Spleen (tissue), 11 donors: ENCODE measurements at regions not wholly inside any gene's neighbourhood (a gene's known extent, or its start where the extent isn't known, plus 50 kb on each side); places are given as distances from the start of the nearest gene placed in this dataset.
A peak's percentile ranks its signal among the peaks of the same experiment; 100 is the strongest.

Experiments used
- DNase-seq: peaks from one replicate; pipeline ENCODE4 v3.0.0-alpha.2; 2020
- H3K27ac ChIP-seq, 8 donors: fragments of 200-600 bp; sonication (generic) in 7 of 8; 1 replicate in 4 of 8; 2 replicates in 4 of 8; pipeline versions ENCODE4 v1.5.0 to v1.8.0; 2016 to 2021; ENCODE audit warnings: inconsistent platforms in 4 of 8, mild to moderate bottlenecking in 4 of 8, moderate library complexity in 1 of 8
- H3K27me3 ChIP-seq, 7 donors: fragments of 200-600 bp; sonication (generic) in 6 of 7; replicated peaks in 1 of 7; 1 replicate in 4 of 7; 2 replicates in 3 of 7; pipeline versions ENCODE4 v1.5.0 to v1.8.0; 2016 to 2021; ENCODE audit warnings: inconsistent platforms in 3 of 7, mild to moderate bottlenecking in 1 of 7
- H3K36me3 ChIP-seq, 6 donors: fragments of 200-600 bp; sonication (generic) in 5 of 6; 1 replicate in 4 of 6; 2 replicates in 2 of 6; pipeline versions ENCODE4 v1.5.0 to v1.8.0; 2016 to 2021; ENCODE audit warnings: inconsistent platforms in 2 of 6
- H3K4me1 ChIP-seq, 6 donors: fragments of 200-600 bp; sonication (generic) in 5 of 6; 1 replicate in 3 of 6; 2 replicates in 3 of 6; pipeline versions ENCODE4 v1.5.0 to v1.8.0; 2016 to 2021; ENCODE audit warnings: inconsistent platforms in 3 of 6
- H3K4me3 ChIP-seq, 8 donors: fragments of 200-600 bp; sonication (generic) in 7 of 8; 1 replicate in 4 of 8; 2 replicates in 4 of 8; pipeline versions ENCODE4 v1.5.0 to v1.8.0; 2016 to 2021; ENCODE audit warnings: inconsistent platforms in 4 of 8, mild to moderate bottlenecking in 4 of 8, moderate library complexity in 2 of 8
- H3K9me3 ChIP-seq, 8 donors: fragments of 200-600 bp; sonication (generic) in 7 of 8; 1 replicate in 4 of 8; 2 replicates in 4 of 8; pipeline versions ENCODE4 v1.5.0 to v1.8.0; 2016 to 2021; ENCODE audit warnings: inconsistent platforms in 4 of 8
- CTCF ChIP-seq, 11 experiments: fragments of 200-600 bp in 7 of 11; fragments of 450-650 bp in 4 of 11; sonication (generic) in 4 of 11; IDR thresholded peaks in 8 of 11; conservative IDR thresholded peaks in 3 of 11; 1 replicate in 7 of 11; 2 replicates in 4 of 11; pipeline versions ENCODE4 v1.4.0 to v1.8.0; 2016 to 2021; ENCODE audit warnings: antibody characterized with exemption in 11 of 11, inconsistent platforms in 4 of 11, mild to moderate bottlenecking in 1 of 11
- POLR2A ChIP-seq, 3 donors: fragments of 450-650 bp; IDR thresholded peaks; one replicate each; pipeline ENCODE4 v1.5.1; 2017; ENCODE audit warnings: antibody characterized with exemption in 3 of 3, mild to moderate bottlenecking in 1 of 3
- POLR2AphosphoS5 ChIP-seq, 3 donors: sonication (generic); formaldehyde crosslinking; IDR thresholded peaks; one replicate each; pipeline ENCODE4 v1.5.1; 2017; ENCODE audit warnings: antibody characterized with exemption in 3 of 3
- WGBS, 5 donors: extraction: QIAGEN DNeasy Blood & Tissue Kit in 3 of 5; methylation state at CpG; one replicate each; pipeline versions ENCODE4 v1.1.5 to v1.1.7; 2013 to 2018; 5-methylcytosine and 5-hydroxymethylcytosine counted together
- intact Hi-C: fragments of 100-400 bp; cut with DNase I; formaldehyde crosslinking; loops from one replicate; pipeline ENCODE4 v1.15.0; 2023; ENCODE audit warnings: low total_unique reads
- donor health status: healthy with polysubstance abuse.
- donor health status: DM: no; HTN: no; CAD: no; lungs with moderate emphysema.
- donor health status: DM: no; HTN: no; CAD: no.
- donor health status: Bipolar disorder and iron deficiency.
- donor health status: healthy.
- donor health status: DM: no; HTN: no; CAD: no.
- donor health status: DM: yes; HTN: yes; CAD: no.

GRCh38 chr16:63442246-63442645 is 1406.0 kb upstream of the CDH8 start:
- peaks cover 0 to 13% (median 0%) of the 10 kb centered on the region in 8 donors for H3K9me3 ChIP-seq
- no peak for TF ChIP-seq POLR2A (IDR thresholded peaks at IDR 0.05)
- no peaks in the 10 kb centered on the region for H3K4me1 ChIP-seq
- H3K27ac ChIP-seq = no peak overlapping the region
- 76 to 89% (median 79%) methylated on average over 5 of the region's 5 CpGs for WGBS, 5 donors
- DNase-seq = no peak
- no peaks in the 10 kb centered on the region for H3K27me3 ChIP-seq
- H3K4me3 ChIP-seq = no peak overlapping the region
- intact Hi-C loops = no loop called here
- H3K36me3 ChIP-seq = no peaks in the 10 kb centered on the region

GRCh38 chr16:63426275-63426870 is 1390.1 kb upstream of the CDH8 start:
- Histone ChIP-seq H3K27me3 (no peaks in the 10 kb centered on the region), H3K9me3 (peaks cover 0 to 18% (median 0%) of the 10 kb centered on the region in 8 donors), H3K4me3 (no peak overlapping the region), H3K4me1 (no peaks in the 10 kb centered on the region), H3K36me3 (no peaks in the 10 kb centered on the region), H3K27ac (peak overlapping the region in 1 of 8 donors; percentile 2)
- intact Hi-C loops = no loop called here
- TF ChIP-seq POLR2AphosphoS5 (IDR thresholded peaks at IDR 0.05) (no peak), POLR2A (IDR thresholded peaks at IDR 0.05) (no peak), CTCF (IDR thresholded peaks at IDR 0.05 in 8 of 11, conservative IDR thresholded peaks at IDR 0.05 in 3 of 11) (no peak)
- DNase-seq = no peak
- WGBS, 5 donors = 28 to 42% (median 37%) methylated on average over 3 of the region's 3 CpGs

- Histone ChIP-seq H3K36me3 (no peaks in the 10 kb centered on the region), H3K4me3 (no peak overlapping the region), H3K4me1 (no peaks in the 10 kb centered on the region), H3K9me3 (peaks cover 0 to 11% (median 0%) of the 10 kb centered on the region in 8 donors), H3K27ac (no peak overlapping the region), H3K27me3 (no peaks in the 10 kb centered on the region)
- DNase-seq = no peak
- 76 to 87% (median 85%) methylated on average over 2 of the region's 2 CpGs for WGBS, 5 donors
- TF ChIP-seq CTCF (IDR thresholded peaks at IDR 0.05 in 8 of 11, conservative IDR thresholded peaks at IDR 0.05 in 3 of 11) (no peak), POLR2AphosphoS5 (IDR thresholded peaks at IDR 0.05) (no peak), POLR2A (IDR thresholded peaks at IDR 0.05) (no peak)
- intact Hi-C loops = no loop called here
Measured at GRCh38 chr16:63422715-63423114, 1386.5 kb upstream of the CDH8 start.

- 80 to 89% (median 81%) methylated on average over 4 of the region's 4 CpGs for WGBS, 5 donors
- no peak overlapping the region for H3K4me3 ChIP-seq
Measured at GRCh38 chr16:63416712-63417111, 1380.5 kb upstream of the CDH8 start.

More at GRCh38 chr16:63416712-63417111, 1380.5 kb upstream of the CDH8 start:
- no peak overlapping the region for H3K27ac ChIP-seq
- no peak for DNase-seq
- no peaks in the 10 kb centered on the region for H3K27me3 ChIP-seq
- no peaks in the 10 kb centered on the region for H3K36me3 ChIP-seq
- H3K9me3 ChIP-seq = peaks cover 0 to 6% (median 0%) of the 10 kb centered on the region in 8 donors
- intact Hi-C loops = no loop called here
- TF ChIP-seq CTCF (IDR thresholded peaks at IDR 0.05 in 8 of 11, conservative IDR thresholded peaks at IDR 0.05 in 3 of 11) (no peak), POLR2A (IDR thresholded peaks at IDR 0.05) (no peak), POLR2AphosphoS5 (IDR thresholded peaks at IDR 0.05) (no peak)
- H3K4me1 ChIP-seq = no peaks in the 10 kb centered on the region
